ENCODE measurements at regions not wholly inside any gene's neighbourhood (a gene's known extent, or its start where the extent isn't known, plus 50 kb on each side); places are given as distances from the start of the nearest gene placed in this dataset.
"Not testable (repeated sequence)": the region's sequence is repeated elsewhere in the genome, so short reads cannot be mapped to it uniquely, and the experiment has no call there.

DNA sequence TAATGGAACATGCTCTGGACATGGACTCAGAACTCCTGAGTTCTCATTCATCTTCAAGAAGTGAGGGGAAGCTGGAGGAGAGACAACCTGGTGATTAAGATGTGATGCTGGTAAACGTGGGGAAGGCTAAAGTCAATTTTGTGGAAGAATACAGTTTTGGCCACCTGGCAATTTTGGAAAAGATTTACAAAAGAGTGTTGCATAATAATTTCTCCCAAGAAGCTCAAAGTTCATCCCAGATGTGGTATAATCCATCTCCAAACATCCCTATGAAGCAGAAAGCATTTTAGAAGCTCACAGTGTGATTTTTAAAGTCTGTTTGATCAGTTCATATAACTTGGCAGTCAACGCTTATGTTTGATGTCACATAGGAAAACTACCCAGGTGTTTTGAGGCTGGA is 208.7 kb downstream of the LMX1A start:
- no peak for FAIRE-seq

DNA sequence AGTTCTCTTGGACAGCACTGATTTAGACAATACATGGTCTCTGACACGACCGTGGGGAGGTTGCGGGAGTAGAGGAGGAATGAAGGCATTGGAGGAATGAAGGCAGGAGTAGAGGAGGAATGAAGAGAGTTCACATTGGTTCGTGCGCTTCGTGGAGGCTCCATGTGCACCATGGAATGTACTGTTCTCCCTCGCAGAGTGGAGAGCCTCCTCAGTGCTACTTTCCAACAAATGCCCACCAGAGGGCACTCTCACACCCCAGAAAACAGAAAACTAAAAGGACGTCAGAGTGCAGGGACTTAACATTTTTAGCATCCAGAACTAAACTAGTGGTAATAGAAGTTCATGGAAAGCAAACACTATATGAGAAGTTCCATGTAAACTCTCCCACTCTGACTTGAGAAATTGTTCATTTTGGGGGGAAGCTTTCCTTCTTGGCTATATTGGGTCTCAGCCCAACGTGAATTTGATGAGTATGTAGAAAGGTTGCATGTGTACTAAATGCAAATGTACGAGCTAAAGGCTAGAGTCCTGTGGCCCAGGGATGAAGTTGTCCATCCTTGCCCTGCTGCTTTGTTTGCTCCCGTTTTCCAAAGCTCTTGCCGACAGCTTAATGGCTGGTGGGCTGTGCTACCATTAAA is 211.6 kb downstream of the LMX1A start:
- DNase-seq (ENCODE audit: low spot score) (peak; percentile 14), FAIRE-seq (no peak)

More for the DNA sequence above, 208.7 kb downstream of the LMX1A start:
- no peak for DNase-seq (ENCODE audit: low spot score)

DNA sequence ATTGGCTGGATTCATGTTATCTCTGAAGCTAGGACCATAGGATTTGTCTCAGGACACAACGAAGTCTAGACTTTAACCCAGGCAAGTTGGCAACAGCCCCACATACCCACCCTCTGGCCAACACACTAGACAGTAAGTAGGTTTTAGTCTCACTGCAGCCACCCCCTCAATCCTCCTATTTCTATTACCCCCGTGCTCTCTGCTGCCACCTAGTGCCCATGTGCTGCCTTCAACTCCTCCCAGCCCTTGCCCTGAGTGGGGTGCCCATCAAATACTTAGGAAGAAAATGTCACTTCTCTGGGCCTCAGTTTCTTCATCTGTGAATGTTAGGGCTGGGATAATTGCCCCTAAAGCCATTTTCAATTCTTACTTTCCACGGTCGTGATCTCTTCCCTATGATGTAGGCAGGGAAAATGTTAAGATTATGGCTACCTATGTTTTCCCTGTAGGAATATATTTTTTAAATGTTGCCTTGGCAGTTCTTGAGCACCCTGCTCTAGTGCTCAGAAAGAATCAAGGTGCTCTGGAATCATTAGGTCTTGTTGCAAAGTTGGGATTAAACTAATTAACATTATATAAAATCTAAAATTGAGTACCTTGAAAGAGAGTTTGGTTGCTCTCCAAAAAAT is 213.0 kb downstream of the LMX1A start:
- DNase-seq (ENCODE audit: low spot score) (no peak), FAIRE-seq (no peak)

DNA sequence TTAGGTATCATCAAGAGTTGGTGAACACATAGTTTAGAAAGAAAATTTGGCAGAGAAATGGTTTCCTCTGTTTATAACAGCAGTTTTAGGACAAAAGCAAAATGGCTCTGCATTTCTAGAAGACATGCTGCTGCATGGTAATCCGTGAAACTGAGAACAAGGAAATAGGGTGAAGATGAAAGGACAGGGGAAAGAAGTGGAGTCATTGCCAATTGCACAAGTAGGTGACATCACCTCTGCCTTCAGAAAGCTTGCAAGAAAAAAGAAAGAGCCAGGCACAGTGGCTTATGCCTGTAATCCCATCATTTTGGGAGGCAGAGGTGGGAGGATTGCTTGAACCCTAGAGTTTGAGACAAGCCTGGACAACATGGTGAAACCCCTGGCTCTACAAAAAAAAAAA is 217.6 kb downstream of the LMX1A start:
- DNase-seq (ENCODE audit: low spot score), result no peak
- FAIRE-seq, result no peak

DNA sequence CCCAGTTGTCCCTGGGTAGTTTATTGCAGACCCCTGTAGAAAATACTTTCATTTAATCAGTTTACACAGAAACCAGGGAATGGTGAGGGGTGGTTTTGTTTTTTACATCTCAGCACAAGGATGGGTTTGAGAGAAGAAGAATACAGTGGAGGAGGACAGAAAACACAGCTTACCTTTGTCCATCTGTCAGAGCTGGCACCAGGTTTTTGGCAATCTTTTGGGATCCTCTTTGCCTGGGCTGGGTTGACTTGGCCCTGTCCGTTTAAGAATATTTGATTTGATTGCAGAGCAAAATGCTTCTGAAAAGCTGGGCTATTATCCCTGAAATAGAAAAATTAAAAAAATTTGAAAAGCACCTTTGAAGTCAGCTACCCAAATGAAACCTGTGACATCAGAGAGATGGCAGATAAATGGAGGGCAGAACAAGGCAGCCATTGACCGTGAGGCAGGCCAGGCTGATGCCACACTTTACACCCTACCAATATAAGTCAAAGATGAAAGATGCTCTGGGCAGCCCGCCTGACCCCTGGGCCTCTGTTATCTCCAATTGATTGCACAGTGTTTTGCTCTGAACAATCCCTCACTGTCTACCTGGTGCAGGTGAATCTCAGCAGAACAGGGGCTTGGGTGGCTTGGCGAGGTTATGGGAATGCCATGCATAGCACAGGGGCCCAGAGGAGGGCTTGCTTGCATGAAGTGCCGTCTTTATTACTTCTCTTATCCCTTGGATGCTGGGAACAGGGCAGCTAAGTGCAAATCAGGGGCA is 218.8 kb downstream of the LMX1A start:
- FAIRE-seq (no peak), DNase-seq (ENCODE audit: low spot score) (no peak)

DNA sequence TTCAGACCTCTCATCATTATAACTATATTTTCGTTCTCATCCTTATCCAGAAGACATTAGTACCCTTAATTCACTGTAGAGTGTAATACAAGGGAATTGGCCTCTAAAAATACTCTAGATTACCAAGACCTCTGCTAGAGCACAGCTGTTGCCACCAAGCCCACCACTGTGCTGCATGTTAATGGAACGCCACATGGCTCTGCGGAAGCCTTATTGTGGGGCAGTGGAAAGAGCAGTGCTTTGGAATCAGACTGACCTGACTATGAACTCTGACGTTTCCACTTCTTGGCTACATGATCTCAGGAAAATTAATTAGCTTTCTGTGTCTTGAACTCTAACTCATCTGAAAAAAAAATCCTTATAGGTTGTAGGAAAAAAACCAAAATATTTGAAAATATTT is 222.1 kb downstream of the LMX1A start:
- FAIRE-seq (no peak), DNase-seq (ENCODE audit: low spot score) (no peak)

DNA sequence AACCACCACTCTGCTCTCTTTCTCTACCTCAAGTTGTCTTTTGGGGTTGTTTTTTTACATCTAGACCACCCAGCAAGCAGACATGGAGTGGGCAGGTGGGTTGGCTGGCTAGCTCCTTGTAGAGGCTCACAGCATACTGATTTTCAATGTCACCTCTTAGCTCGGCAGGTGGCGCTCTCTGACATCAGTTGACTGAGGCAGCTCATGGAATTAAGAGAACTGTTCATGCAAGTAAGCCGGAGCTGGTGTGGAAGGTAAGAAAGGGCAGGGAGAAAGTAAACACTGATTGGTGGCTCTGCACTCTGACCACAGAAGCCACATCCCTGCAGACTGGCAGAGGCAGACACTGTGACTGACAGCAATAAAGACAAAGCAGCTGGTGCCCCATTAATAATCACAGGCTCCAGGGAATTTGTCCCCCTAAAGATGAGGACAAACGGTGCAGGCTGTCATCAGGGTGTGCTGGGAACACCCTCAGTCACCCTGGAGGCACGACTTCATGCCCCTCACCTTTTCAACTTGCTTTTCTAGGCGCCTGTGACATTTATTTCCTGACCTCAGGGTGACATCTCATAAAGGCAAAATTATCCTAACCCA is 226.8 kb downstream of the LMX1A start:
- FAIRE-seq, result no peak

DNA sequence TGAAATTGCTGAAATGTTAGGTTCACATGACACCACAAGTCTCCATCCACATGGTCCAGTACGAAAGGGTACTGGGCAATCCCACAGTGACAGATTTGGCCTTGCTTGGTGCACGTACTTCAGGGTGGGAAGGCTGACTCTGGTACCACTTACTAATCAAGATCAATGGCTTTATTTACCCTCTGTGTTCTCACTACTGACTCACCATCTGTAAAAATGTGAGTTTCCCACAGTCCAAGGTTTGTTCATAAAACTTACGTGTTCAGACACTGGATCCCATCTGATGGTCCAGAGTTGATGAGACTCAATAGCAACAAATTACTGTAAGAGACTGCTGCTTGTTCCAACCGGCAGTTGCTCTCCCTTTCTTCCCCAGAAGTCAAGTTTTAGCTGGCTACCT is 231.7 kb downstream of the LMX1A start:
- DNase-seq (ENCODE audit: low spot score), result no peak
- no peak for FAIRE-seq

More for the DNA sequence above, 226.8 kb downstream of the LMX1A start:
- DNase-seq (ENCODE audit: low spot score), result peak; percentile 11

DNA sequence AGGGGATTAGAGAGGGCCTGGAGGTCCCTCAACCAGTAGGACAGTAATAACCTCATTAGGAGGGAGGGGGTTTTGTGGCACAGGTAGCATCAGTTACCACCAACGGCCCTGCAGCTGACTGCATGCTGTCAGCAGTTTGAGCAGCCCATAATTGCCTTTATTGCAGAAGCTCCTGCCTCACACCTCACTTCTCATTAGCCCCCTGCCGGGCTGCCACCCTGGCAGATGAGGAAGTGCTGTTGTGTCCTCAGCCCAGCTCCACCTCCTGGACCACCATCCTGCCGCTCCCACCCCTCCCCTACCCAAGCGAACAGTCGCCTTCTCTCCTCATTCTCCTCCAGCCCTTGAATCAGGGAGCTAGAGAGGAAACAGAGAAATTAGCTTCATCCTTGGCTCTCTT is 237.4 kb downstream of the LMX1A start:
- no peak for FAIRE-seq

DNA sequence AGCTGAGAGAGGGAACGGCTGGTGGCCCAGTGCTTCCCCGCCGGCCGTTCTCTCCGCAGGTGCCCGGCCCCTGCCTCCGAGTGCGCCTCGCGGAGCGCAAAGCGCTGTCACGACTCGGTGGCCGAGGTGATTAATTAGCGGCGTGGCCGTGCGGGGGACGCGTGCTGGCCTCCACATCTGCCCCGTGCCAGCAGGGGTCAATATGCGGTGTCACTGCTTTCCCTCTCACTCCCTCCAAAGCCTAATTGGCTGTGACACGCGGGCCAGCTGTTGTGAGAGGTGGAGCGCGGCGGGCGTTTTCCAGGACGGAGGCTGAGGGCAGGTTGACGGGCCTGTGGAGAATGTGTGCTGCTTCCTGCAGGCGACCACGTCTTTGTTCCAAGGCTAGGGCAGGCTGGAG is 239.0 kb downstream of the LMX1A start:
- FAIRE-seq (no peak), DNase-seq (ENCODE audit: low spot score) (no peak)

More for the DNA sequence above, 237.4 kb downstream of the LMX1A start:
- no peak for DNase-seq (ENCODE audit: low spot score)

DNA sequence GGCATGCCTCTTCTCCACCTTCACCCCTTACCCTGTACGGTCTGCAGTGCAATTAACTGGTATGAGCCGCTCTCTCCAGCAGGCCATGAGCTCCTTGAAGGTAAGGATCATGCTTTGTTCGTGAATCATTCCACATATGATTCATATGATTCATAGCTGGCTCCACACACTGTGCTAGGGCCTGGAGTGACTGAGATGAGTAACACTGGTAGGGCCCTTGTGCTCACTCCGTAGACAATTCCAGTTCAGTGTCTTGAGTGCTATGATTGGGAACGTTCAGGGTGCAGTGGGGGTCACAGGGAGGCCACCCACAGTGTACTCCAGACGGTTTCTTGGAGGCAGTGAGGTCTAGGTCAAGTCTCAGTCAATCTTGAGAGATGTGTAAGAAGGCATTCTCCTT is 239.8 kb downstream of the LMX1A start:
- FAIRE-seq, result no peak
- peak; percentile 65 for DNase-seq (ENCODE audit: low spot score)

DNA sequence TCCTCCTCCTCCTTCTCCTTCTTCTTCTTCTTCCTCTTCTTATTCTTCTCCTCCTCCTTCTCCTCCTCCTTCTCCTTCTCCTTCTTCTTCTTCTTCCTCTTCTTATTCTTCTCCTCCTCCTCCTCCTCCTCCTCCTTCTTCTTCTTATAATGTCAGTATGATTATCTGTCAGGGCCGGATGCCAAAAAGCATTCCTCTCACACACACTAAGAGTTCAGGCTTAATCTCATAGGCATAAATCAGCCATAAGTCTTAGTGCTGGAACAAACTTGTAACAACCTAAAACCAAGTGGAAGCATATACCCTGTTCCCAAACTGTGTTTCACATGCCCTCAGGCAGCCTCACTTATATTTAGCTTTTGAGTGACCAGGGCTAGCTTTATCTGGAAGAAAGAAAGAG is 240.3 kb downstream of the LMX1A start:
- DNase-seq (ENCODE audit: low spot score) (no peak), FAIRE-seq (no peak)

DNA sequence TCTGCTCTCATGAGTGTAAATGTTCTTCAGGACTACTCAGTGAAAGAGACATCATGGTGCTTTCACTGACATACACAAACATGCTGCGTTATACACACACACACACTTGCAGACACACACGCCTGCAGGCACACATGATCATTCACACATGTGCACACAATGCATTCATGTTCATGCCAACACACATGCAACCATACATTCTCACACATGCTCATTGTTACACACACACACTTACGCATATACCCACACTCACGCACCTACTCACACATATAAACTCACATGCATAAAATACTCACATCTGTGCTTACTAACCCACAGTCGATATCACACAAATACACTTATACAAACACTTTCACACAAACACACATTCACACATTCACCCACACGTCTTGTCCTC is 241.6 kb downstream of the LMX1A start:
- DNase-seq (ENCODE audit: low spot score) (no peak), FAIRE-seq (no peak)

DNA sequence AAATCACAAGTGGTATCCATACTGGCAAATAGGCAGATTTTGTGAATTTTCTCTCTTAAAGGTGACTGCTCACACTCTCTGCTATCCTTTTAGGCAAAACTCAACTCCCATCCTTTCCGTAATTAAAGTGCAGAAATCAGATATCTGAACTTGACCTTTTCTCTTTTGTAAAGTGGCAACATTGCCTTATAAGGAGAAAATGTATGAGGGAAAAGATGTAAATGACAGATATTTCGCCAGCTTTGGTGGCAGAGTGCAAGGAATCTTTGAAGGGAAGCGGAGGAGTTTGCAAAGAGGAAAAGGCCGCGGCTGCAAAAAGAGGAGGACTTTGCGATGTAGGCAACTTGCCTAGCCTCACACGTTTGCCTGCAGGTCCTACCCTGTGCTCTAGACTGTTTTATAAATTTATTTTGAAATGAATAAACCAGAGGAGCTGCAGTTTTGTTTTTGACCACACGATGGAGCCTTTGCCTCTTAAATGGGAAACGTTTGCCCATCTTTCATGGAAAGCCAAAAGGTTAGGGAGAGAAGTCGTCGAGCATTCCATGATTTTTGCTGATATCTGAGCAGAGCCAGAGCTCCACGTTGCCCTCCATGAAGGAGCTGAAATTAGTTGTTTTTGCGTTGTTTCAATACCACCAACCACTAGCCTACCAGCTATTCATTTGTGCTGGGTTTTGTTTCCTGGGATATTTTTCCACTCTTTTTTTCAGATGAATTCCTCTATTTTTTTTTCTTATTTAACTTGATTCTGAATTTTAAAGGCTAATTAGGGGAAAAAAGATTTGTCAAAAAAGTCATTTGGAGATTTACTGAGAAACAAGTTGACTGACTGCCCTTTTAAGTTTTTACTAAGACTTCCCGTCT is 242.3 kb downstream of the LMX1A start:
- DNase-seq (ENCODE audit: low spot score) (peak; percentile 13), FAIRE-seq (no peak)

DNA sequence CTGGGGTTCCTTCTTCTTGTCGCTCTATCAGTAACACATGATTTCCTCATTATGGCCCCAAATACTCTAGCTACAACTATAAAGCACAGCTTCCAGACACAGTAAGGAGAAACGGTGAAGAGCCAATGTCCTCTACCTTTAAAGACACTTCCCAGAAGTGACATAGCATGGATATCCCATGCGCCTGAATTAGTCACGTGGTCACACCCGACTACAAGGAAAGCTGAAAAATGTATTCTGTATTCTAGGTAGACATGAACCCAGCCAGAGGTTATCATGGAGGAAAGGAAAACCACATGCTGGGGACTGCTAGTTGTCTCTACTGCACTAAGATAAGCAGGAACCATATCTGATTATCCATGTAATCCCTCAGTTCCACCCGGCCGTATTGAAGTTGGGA is 244.3 kb downstream of the LMX1A start:
- FAIRE-seq (no peak), DNase-seq (ENCODE audit: low spot score) (no peak)

DNA sequence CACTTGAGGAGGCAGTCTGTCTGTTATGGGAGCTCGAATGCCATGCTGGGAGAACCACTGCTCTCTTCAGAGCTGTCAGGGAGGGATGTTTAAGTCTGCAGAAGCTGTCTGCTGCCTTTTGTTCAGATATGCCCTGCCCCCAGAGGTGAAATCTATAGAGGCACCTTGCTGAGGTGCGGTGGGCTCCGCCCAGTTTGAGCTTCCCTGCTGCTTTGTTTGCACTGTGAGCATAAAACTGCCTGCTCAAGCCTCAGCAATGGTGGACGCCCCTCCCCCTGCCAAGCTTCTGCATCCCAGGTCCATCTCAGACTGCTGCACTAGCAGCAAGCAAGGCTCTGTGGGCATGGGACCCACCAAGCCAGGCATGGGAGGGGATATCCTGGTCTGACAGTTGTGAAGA is 247.5 kb downstream of the LMX1A start:
- FAIRE-seq, result no peak
- DNase-seq (ENCODE audit: low spot score), result no peak

DNA sequence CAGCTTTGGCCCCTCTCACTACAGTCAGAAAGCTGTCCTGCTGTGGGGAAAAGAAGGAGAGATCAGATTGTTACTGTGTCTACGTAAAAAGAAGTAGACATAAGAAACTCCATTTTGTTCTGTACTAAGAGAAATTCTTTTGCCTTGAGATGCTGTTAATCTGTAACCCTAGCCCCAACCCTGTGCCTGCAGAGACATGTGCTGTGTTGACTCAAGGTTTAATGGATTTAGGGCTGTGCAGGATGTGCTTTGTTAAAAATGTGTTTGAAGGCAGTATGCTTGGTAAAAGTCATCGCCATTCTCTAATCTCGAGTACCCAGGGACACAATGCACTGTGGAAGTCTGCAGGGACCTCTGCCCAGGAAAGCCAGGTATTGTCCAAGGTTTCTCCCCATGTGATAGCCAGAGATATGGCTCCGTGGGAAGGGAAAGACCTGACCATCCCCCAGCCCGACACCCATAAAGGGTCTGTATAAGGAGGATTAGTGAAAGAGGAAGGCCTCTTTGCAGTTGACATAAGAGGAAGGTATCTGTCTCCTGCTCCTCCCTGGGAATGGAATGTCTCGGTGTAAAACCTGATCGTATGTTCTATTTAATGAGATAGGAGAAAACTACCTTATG is 263.9 kb downstream of the LMX1A start:
- FAIRE-seq; DNase-seq (ENCODE audit: low spot score): not testable (repeated sequence)

DNA sequence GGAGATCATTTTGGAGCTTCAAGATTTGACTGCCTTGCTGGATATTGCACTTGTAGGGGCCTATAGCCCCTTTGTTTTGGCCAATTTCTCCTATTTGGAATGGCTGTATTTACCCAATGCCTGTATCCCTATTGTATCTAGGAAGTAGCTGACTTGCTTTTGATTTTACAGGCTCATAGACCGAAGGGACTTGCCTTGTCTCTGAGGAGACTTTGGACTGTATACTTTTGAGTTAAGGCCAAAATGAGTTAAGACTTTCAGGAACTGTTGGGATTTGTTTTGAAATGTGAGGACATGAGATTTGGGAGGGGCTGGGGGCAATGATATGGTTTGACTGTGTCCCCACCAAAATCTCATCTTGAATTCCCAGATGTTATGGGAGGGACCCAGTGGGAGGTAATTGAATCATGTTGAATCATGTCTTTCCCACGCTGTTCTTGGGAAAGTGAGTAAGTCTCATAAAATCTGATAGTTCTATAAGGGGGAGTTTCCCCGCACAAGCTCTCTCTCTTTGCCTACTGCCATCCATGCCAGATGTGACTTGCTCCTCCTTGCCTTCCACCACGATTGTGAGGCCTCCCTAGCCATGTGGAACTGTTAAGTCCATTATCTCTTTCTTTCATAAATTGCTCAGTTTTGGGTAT is 276.1 kb downstream of the LMX1A start:
- no peak for FAIRE-seq
- no peak for DNase-seq (ENCODE audit: low spot score)

DNA sequence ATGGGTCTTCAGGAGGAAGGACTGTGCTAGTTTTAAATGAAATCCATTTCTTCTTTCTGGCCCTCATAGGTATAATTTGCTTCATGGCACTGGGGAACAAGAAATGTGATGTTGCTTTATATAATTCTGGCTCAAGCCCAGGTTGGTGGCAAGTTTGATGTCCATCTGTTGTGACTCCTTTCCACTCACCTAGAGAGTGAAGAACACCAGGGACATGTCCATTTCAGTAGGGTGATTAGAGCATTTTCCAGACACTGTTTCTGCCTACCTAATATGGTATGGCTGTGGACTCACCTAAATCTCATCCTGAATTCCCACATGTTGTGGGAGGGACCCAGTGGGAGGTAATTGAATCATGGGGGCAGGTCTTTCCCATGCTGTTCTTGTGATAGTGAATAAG is 278.1 kb downstream of the LMX1A start:
- FAIRE-seq (no peak), DNase-seq (ENCODE audit: low spot score) (no peak)

DNA sequence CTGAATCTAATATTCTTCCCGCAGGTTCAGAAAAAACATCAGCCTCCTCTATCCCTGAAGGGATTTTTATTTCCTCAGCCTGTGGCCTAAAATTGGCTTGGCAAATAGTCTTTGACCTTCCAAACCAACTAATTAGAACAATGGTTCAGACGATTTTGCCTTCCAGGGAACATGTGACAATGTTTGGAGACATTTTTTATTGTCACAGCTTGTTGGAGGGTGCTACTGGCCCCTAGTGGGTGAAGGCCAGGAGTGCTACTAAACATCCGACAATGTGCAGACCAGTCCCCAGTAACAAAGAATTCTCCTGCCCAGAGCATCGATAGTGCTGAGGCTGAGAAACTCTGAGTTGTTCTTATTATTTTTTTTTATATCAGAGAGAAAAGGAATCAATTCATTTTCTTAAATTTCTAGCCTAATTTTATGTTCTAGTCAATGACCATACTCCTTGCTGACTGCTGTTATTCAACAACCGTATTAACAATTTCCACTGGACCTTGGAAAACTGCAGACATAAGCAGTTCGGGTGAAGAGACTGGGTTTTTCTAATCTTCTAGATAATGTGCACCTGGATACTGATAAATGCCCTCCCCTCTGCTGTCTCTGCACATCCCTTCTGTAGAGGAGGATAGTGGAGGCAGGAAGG is 280.7 kb downstream of the LMX1A start:
- FAIRE-seq, result no peak
- DNase-seq (ENCODE audit: low spot score), result peak; percentile 14

All from RCC 7860 (cell line).